ENCODE measurements at regions not wholly inside any gene's neighbourhood (a gene's known extent, or its start where the extent isn't known, plus 50 kb on each side); places are given as distances from the start of the nearest gene placed in this dataset.
"Not testable (repeated sequence)": the region's sequence is repeated elsewhere in the genome, so short reads cannot be mapped to it uniquely, and the experiment has no call there.

DNA sequence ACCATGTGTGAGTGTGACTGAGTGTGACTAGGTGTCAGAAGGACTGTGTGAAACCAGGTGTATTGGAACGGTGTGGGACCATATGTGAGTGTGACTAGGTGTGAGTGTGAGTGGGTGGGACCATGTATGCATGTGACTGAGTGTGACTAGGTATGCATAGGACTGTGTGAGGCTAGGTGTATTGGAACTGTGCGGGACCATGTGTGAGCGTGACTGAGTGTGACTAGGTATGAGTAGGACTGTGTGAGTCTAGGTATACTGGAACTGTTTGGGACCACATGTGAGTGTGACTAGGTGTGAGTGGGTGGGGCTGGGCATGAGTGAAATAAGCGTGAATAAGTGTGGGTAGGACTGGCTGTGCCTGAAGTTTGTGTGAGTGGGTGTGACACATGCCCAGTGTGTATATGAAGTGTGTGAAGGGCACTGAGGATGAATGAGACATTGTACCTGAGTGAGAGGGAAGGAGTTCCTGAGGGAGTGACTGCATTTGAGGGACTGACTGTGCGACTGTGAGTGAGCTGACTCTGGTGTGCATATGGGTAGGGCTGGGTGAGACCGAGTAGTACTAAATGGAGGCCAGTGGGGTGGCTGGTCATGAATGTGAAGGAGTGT lies 247.0 kb upstream of the CCDC54 start:
- no peak for DNase-seq

- no peak for DNase-seq
Measured at GRCh38 chr3:107132674-107133073, 244.6 kb upstream of the CCDC54 start.

DNA sequence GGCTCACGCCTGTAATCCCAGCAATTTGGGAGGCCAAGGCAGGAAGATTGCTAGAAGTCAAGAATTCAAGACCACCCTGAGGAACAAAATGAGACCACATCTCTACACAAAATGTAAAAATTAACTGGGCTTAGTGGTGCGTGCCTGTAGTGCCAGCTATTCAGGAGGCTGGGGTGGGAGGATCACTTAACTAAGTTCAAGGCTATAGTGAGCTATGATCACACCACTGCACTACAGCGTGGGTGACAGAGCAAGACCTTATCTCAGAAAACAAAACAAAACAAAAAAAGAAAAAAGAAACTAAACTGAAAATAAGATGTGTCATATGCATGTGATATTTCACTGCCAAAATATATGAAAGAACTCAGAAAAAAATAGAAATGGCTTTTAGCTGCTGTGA lies 243.3 kb upstream of the CCDC54 start:
- DNase-seq = no peak

DNA sequence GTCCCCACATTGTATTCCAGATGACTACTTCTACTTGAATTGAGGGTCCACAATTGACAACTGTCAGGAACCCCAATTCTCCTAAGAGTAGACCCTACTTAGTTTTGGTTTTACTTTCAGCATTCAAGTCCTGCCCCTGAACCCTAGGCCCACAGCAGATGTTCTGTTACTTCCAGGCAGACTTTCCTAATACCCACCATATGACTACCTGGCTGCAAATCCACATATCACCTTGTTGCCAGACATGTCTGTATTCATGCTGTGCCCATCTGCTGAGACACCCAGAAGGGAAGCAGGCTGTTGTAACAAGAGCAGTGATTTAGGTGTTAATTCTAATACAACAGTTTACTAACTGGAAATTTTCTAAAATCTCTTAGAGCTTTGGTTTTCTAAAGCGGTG lies 235.1 kb upstream of the CCDC54 start:
- no peak for DNase-seq

DNA sequence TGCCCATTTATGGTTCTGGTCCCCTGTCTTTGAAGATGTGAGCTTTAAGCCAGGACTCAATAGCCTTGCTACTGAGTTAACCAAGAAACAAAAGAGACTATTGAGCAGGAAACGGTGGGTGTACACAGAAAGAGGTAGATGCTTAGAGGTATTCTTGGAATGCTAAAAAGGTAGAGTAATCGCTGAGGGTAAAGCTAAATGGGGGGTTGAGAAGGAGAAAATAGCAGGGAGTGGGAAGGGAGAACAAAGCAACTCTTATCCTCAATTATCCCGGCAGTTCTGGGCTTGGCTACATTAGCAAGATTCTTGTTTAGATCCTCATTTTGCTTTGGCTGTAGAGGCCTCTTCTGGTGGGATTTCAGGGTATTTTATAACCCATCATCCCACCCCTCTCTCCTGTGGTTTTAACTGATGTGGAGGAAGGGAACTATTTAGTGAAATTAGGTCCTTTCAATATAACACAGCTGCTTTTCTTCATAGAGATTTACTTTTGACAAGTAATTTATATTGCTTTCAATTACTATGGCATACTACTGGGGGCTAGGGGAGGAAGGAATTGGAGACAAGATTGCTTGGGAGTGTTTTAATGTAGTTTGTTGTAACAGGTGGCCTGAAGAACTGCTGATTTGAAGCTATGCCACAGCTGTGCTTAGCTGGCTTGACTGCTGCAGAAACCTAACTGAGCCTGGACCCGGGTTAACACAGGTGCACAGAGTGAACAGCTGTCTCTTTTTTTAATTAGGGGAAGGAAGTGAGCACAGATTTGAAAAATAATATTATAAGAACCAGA lies 234.3 kb upstream of the CCDC54 start:
- DNase-seq = no peak

GRCh38 chr3:107150675-107151074 lies 226.6 kb upstream of the CCDC54 start:
- no peak for DNase-seq

GRCh38 chr3:107153981-107154380 lies 223.3 kb upstream of the CCDC54 start:
- DNase-seq = no peak

GRCh38 chr3:107172411-107172810 lies 204.8 kb upstream of the CCDC54 start:
- no peak for DNase-seq

DNA sequence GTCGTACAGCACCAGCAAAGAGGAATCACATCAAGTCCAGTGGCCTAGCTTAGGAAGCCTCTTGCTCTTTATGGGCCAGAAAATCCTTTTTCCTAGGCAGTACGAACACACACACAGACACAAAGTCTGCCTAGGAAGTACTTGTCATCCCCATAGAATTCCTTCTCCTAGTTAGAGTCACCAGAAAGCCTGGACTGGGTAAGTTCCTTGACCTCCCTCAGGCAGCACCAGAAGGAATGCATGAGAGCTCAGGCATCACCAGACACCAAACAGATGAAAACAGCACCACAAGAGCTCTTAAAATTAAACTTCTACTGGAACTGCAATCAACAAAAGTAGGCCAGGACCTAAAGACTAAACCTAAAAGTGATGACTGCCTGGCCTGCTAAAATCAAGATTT lies 192.9 kb upstream of the CCDC54 start:
- DNase-seq = no peak

DNA sequence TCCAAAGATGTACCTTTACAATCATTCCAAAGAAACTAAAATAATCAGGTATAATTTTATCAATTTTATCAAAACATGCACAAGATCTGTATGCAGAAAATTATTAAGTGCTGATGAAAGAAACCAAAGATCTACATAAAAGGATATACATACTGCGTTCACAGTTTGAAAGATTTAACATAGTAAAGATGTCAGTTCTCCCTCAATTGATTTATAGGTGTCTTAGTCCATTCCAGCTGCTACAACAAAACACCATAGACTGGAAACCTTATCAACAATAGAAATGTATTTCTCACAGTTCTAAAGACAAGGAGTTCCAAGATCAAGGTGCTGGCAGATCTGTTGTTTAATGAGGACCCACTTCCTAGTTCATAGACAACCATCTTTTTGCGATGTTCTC lies 189.0 kb upstream of the CCDC54 start:
- DNase-seq = no peak

- DNase-seq = no peak
Measured at GRCh38 chr3:107189158-107189791, 188.0 kb upstream of the CCDC54 start.

DNA sequence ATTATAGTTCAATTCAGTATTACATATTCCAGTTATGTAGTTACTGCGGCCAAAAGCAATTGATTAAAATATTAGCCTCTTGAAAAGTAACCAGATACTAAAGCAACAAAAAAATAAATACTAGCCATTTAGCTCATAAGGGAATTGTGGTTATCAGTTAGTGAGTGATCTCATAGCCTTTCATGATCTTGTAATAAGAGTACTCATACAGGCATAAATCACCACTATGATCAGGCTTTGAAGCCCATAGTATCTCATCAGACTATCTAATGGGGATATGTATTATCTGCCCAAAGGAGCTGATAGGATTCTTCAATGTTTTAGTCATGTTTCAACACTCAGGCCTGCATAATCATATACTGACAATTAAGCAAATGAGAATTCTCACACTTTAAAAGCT lies 184.1 kb upstream of the CCDC54 start:
- DNase-seq = no peak

- DNase-seq = peak; percentile 24
Measured at GRCh38 chr3:107198581-107199181, 178.6 kb upstream of the CCDC54 start.

- DNase-seq = no peak
Measured at GRCh38 chr3:107201146-107201545, 176.1 kb upstream of the CCDC54 start.

DNA sequence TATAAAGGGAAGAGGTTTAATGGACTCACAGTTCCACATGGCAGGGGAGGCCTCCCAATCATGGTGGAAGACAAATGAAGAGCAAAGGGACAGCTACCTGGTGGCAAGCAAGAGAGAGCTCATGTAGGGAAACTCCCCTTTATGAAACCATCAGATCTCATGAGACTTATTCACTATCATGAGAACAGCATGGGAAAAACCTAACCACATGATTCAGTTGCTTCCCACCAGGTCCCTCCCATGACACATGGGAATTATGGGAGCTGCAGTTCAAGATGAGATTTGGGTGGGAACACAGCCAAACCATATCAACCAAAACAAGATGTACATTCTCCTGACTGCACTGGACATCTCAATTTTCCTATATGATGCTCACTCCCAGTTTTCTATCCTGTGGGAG lies 174.4 kb upstream of the CCDC54 start:
- DNase-seq = not testable (repeated sequence)

GRCh38 chr3:107204121-107204520 lies 173.1 kb upstream of the CCDC54 start:
- DNase-seq = no peak

DNA sequence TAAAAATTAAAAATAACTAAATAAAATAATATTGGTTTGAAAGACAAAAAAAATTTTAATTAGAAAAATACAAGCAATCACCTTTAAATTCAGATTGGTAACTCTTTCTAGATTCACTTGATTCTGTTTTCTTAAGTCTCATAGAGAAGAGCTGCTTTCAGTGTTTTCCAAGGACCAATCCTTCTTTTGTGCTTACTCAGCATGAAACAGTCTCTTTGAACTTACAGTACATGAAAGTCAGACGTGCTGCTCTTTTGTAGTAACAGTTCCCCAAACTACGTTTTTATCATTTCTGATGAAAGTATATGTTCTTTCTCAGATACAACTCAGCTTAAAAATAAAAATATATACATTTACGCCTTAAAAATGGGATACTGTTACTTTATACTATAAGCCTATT lies 171.9 kb upstream of the CCDC54 start:
- no peak for DNase-seq

DNA sequence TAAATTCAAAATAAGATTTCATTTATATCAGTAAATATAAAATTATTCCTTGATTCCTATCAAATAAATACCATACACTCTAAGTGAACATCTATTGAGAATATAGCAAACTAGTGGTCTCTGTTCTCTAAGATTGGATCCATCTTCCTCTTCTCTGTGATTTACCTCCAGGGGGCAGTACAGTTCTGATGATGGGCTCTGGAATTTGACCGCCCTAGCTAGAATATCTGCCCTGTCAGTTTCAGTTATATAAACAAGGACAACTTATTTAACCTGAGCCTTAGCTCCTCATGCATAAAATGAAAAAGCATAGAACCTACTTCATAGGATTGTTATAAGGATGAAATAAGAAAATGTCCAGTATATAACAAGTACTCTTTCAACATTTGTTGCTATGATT lies 171.1 kb upstream of the CCDC54 start:
- peak; percentile 31 for DNase-seq

GRCh38 chr3:107206945-107207344 lies 170.3 kb upstream of the CCDC54 start:
- DNase-seq = no peak

DNA sequence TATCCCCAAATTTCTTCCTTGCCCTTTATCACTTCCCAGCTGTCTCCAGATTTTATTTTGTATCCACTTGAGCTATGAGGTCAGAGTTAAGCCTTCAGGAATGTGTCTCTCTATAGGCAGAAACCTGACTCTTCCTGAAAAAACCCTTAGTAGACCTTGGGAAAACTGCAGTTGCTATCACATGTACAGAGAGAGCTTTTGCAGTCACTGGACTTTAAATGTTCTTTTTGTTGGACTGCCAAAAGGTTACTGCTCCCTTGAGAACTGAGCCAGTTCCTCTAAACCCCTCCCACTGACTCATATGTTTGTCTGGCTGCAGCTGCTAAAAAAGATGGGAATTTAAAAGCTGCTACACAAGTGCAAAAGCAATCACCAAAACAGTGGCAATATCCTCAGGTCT lies 169.1 kb upstream of the CCDC54 start:
- peak; percentile 48 for DNase-seq

GRCh38 chr3:107208796-107209195 lies 168.4 kb upstream of the CCDC54 start:
- no peak for DNase-seq

DNA sequence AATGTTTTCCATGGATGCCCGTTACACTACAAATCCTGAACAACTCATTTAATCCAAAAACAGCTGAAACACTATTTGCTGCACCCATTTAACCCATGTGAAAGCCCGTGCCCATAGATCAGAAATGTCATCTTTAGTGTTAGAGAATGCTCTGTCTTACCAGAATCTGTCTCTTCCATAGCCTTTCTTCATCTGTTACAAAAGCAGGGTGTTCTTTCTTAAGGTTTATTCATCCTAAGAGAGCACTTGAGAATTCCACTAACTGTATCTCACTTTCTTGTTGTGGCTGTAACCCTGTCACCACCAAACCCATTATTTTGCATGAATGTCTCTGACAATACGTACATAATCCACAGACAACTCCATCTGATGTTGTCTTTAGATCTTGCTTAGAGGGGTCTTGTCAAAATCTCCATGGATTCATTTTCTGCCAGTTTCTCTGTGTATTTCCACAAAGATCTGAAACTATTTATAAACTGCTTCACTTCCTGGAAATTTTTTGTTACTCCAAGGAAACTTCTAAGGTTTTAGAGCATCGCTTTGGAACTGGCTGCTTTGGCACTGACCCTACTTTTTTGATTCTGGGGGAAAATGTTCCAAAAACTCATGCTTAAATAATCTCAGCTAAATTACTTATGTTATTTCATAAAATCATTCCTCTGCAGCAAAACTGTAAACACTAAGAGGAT lies 167.8 kb upstream of the CCDC54 start:
- DNase-seq = no peak

GRCh38 chr3:107211608-107212007 lies 165.6 kb upstream of the CCDC54 start:
- peak; percentile 13 for DNase-seq

All from NCI-H1694 (cell line).